Right atrium auricular region (tissue), 2 donors: ENCODE measurements at regions not wholly inside any gene's neighbourhood (a gene's known extent, or its start where the extent isn't known, plus 50 kb on each side); places are given as distances from the start of the nearest gene placed in this dataset.

Experiments used
- DNase-seq: peaks from one replicate; pipeline ENCODE4 v3.0.0-alpha.2; 2019; ENCODE audit warnings: low spot score
- H3K27ac ChIP-seq, 2 donors: fragments of 200-600 bp; sonication (generic); 1 replicate in 1 of 2; 2 replicates in 1 of 2; pipeline ENCODE4 v1.5.1; 2016 to 2019
- H3K27me3 ChIP-seq, 2 donors: fragments of 200-600 bp; sonication (generic); one replicate each; pipeline versions ENCODE4 v1.5.1 to v1.6.0; 2017 to 2019
- H3K36me3 ChIP-seq: fragments of 200-600 bp; sonication (generic); one replicate; pipeline ENCODE4 v1.5.1; 2016
- H3K4me1 ChIP-seq, 2 donors: fragments of 200-600 bp; sonication (generic); one replicate each; pipeline versions ENCODE4 v1.5.1 to v1.6.0; 2017 to 2019
- H3K4me3 ChIP-seq, 2 donors: fragments of 200-600 bp; sonication (generic); 1 replicate in 1 of 2; 2 replicates in 1 of 2; pipeline ENCODE4 v1.5.1; 2017 to 2019; ENCODE audit warnings: mild to moderate bottlenecking in 1 of 2, moderate library complexity in 1 of 2
- H3K9me3 ChIP-seq, 2 donors: fragments of 200-600 bp; sonication (generic); one replicate each; pipeline ENCODE4 v1.5.1; 2019
- CTCF ChIP-seq, 2 donors: fragments of 200-600 bp; sonication (generic); IDR thresholded peaks; one replicate each; pipeline ENCODE4 v1.5.1; 2019; ENCODE audit warnings: antibody characterized with exemption in 2 of 2

- TF ChIP-seq CTCF (IDR thresholded peaks at IDR 0.05) = no peak
- no peak for DNase-seq
- Histone ChIP-seq H3K27ac (no peak overlapping the region), H3K27me3 (no peaks in the 10 kb centered on the region), H3K9me3 (no peaks in the 10 kb centered on the region), H3K36me3 (no peaks in the 10 kb centered on the region), H3K4me1 (no peaks in the 10 kb centered on the region), H3K4me3 (no peak overlapping the region)
Observed at GRCh38 chr12:66066137-66066928, 64.2 kb downstream of the LLPH start.

- no peaks in the 10 kb centered on the region for H3K27me3 ChIP-seq
- H3K4me1 ChIP-seq = no peaks in the 10 kb centered on the region
- TF ChIP-seq CTCF (IDR thresholded peaks at IDR 0.05) = no peak
- H3K27ac ChIP-seq = no peak overlapping the region
- no peaks in the 10 kb centered on the region for H3K9me3 ChIP-seq
- H3K36me3 ChIP-seq = no peaks in the 10 kb centered on the region
- H3K4me3 ChIP-seq = no peak overlapping the region
- no peak for DNase-seq
Observed at GRCh38 chr12:66065641-66066136, 64.9 kb downstream of the LLPH start.

- no peak for TF ChIP-seq CTCF (IDR thresholded peaks at IDR 0.05)
- no peaks in the 10 kb centered on the region for H3K9me3 ChIP-seq
- no peak overlapping the region for H3K27ac ChIP-seq
- no peak overlapping the region for H3K4me3 ChIP-seq
- H3K4me1 ChIP-seq = no peaks in the 10 kb centered on the region
- DNase-seq = no peak
- no peaks in the 10 kb centered on the region for H3K36me3 ChIP-seq
- no peaks in the 10 kb centered on the region for H3K27me3 ChIP-seq
Observed at GRCh38 chr12:66065150-66065549, 65.4 kb downstream of the LLPH start.

- H3K27me3 ChIP-seq = no peaks in the 10 kb centered on the region
- no peaks in the 10 kb centered on the region for H3K4me1 ChIP-seq
- no peak overlapping the region for H3K27ac ChIP-seq
- no peak overlapping the region for H3K4me3 ChIP-seq
- TF ChIP-seq CTCF (IDR thresholded peaks at IDR 0.05) = no peak
- H3K9me3 ChIP-seq = no peaks in the 10 kb centered on the region
- H3K36me3 ChIP-seq = no peaks in the 10 kb centered on the region
- DNase-seq = no peak
Observed at GRCh38 chr12:66063916-66064315, 66.6 kb downstream of the LLPH start.

GRCh38 chr12:66062290-66062625, 68.3 kb downstream of the LLPH start:
- H3K27me3 ChIP-seq = no peaks in the 10 kb centered on the region
- no peak overlapping the region for H3K4me3 ChIP-seq
- TF ChIP-seq CTCF (IDR thresholded peaks at IDR 0.05) = no peak
- DNase-seq = no peak
- H3K4me1 ChIP-seq = no peaks in the 10 kb centered on the region
- no peak overlapping the region for H3K27ac ChIP-seq
- no peaks in the 10 kb centered on the region for H3K9me3 ChIP-seq
- no peaks in the 10 kb centered on the region for H3K36me3 ChIP-seq
